ENCODE measurements at regions not wholly inside any gene's neighbourhood (a gene's known extent, or its start where the extent isn't known, plus 50 kb on each side); places are given as distances from the start of the nearest gene placed in this dataset.

- no peak for TF ChIP-seq POLR2A (IDR thresholded peaks at IDR 0.05; ENCODE audit: low read depth, low read length)
- TF ChIP-seq POLR2AphosphoS5 (IDR thresholded peaks at IDR 0.05; ENCODE audit: low read depth, low read length) = no peak
These were observed 50.1 kb upstream of the LTA4H start for GRCh38 chr12:96085475-96085874.
